ENCODE measurements at regions not wholly inside any gene's neighbourhood (a gene's known extent, or its start where the extent isn't known, plus 50 kb on each side); places are given as distances from the start of the nearest gene placed in this dataset.

GRCh38 chr5:162240734-162241133 lies 173.2 kb downstream of the GABRG2 start:
- no peak for DNase-seq (ENCODE audit: low read depth)
- H3K4me3 ChIP-seq (ENCODE audit: low read depth, low read length): no peak overlapping the region
- TF ChIP-seq CTCF (IDR thresholded peaks at IDR 0.05; ENCODE audit: low read depth, low read length, missing control alignments): no peak

- TF ChIP-seq CTCF (IDR thresholded peaks at IDR 0.05; ENCODE audit: low read depth, low read length, missing control alignments): no peak
- no peak for DNase-seq (ENCODE audit: low read depth)
- H3K4me3 ChIP-seq (ENCODE audit: low read depth, low read length): no peak overlapping the region
Observed at GRCh38 chr5:162242416-162242815, 174.8 kb downstream of the GABRG2 start.

- H3K4me3 ChIP-seq (ENCODE audit: low read depth, low read length): no peak overlapping the region
- no peak for DNase-seq (ENCODE audit: low read depth)
- TF ChIP-seq CTCF (IDR thresholded peaks at IDR 0.05; ENCODE audit: low read depth, low read length, missing control alignments): no peak
Observed at GRCh38 chr5:162243651-162244050, 176.1 kb downstream of the GABRG2 start.

GRCh38 chr5:162248107-162248713 lies 180.6 kb downstream of the GABRG2 start:
- DNase-seq (ENCODE audit: low read depth): no peak
- TF ChIP-seq CTCF (IDR thresholded peaks at IDR 0.05; ENCODE audit: low read depth, low read length, missing control alignments): peak; percentile 67
- H3K4me3 ChIP-seq (ENCODE audit: low read depth, low read length): no peak overlapping the region

GRCh38 chr5:162256711-162257110 lies 189.1 kb downstream of the GABRG2 start:
- no peak for DNase-seq (ENCODE audit: low read depth)
- no peak for TF ChIP-seq CTCF (IDR thresholded peaks at IDR 0.05; ENCODE audit: low read depth, low read length, missing control alignments)
- H3K4me3 ChIP-seq (ENCODE audit: low read depth, low read length): no peak overlapping the region

- no peak for DNase-seq (ENCODE audit: low read depth)
- H3K4me3 ChIP-seq (ENCODE audit: low read depth, low read length): no peak overlapping the region
- TF ChIP-seq CTCF (IDR thresholded peaks at IDR 0.05; ENCODE audit: low read depth, low read length, missing control alignments): no peak
Observed at GRCh38 chr5:162268694-162269481, 201.3 kb downstream of the GABRG2 start.
